AG04449 (cell line): ENCODE measurements at regions not wholly inside any gene's neighbourhood (a gene's known extent, or its start where the extent isn't known, plus 50 kb on each side); places are given as distances from the start of the nearest gene placed in this dataset.

Experiments
- CTCF ChIA-PET: fragments of 350-600 bp; formaldehyde crosslinking; extraction: SDS; loops from one replicate; lab custom pipeline; 2021; ENCODE audit warnings: antibody characterized with exemption; lab: Yijun Ruan, JAX
- POLR2A ChIA-PET: fragments of 400-600, 350-600 bp; formaldehyde crosslinking; extraction: SDS; loops from one replicate; lab custom pipeline; 2020; ENCODE audit warnings: antibody characterized with exemption, inconsistent platforms; lab: Yijun Ruan, JAX
- DNase-seq: peaks from one replicate; pipeline ENCODE4 v3.0.0-alpha.2; 2010; ENCODE audit warnings: low read depth, low spot score
- H3K4me3 ChIP-seq: 2 replicates; pipeline ENCODE4 v1.5.1; 2011; ENCODE audit warnings: low read depth, mild to moderate bottlenecking, control low read depth, low read length
- TF ChIP-seq, protein P1 (sequence below): IDR thresholded peaks from one replicate; pipeline ENCODE4 v1.5.1; 2011; ENCODE audit warnings: mild to moderate bottlenecking, moderate library complexity, low read length, control low read depth, inconsistent platforms; ENCODE audit not compliant: insufficient read depth; ENCODE audit errors: missing control alignments

DNA sequence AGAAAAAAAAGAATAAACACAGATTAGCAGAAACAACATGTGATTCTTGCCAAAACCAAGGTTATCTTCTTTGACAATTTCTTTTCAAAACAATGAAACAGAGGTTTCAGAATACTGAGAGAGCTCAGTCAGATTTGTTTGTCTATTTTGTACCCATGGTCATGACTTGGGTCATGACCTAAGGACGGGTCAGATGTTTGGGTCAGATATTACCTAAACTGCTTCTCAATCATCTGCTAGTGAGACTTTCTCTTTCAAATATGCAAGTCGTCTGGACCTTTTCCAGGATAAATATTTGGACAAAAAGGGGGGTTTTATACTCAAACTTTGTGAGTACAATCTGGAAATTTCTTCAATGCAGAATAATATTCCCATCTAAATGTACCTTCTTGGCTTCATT, 148.3 kb upstream of the USP38 start:
- CTCF ChIA-PET, result no interaction called here
- POLR2A ChIA-PET, result no interaction called here
- TF ChIP-seq, protein P1, sequence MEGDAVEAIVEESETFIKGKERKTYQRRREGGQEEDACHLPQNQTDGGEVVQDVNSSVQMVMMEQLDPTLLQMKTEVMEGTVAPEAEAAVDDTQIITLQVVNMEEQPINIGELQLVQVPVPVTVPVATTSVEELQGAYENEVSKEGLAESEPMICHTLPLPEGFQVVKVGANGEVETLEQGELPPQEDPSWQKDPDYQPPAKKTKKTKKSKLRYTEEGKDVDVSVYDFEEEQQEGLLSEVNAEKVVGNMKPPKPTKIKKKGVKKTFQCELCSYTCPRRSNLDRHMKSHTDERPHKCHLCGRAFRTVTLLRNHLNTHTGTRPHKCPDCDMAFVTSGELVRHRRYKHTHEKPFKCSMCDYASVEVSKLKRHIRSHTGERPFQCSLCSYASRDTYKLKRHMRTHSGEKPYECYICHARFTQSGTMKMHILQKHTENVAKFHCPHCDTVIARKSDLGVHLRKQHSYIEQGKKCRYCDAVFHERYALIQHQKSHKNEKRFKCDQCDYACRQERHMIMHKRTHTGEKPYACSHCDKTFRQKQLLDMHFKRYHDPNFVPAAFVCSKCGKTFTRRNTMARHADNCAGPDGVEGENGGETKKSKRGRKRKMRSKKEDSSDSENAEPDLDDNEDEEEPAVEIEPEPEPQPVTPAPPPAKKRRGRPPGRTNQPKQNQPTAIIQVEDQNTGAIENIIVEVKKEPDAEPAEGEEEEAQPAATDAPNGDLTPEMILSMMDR, result no peak
- DNase-seq, result no peak
- H3K4me3 ChIP-seq, result no peak overlapping the region

DNA sequence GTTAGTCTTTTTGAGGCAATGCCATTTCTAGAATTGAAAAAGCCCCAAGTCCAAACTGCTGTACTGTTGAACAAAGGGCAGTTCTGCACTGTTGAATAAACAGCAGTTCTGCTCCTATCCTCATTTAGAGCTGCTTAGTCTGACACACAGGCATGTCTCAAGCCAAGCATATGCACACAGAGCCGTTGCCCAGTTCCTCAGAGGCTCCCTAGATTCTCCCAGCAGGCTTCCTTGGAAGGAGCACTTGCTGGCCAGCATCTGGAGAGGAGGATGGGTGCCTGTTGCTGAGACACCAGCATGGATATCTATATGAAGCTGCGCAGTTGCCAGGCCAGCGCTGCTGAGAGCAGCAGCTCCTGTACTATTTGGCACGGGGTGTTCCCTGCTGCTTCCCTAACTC, 138.3 kb upstream of the USP38 start:
- DNase-seq, result no peak
- CTCF ChIA-PET, result no interaction called here
- no peak overlapping the region for H3K4me3 ChIP-seq
- POLR2A ChIA-PET, result no interaction called here
- TF ChIP-seq, protein P1, result no peak

DNA sequence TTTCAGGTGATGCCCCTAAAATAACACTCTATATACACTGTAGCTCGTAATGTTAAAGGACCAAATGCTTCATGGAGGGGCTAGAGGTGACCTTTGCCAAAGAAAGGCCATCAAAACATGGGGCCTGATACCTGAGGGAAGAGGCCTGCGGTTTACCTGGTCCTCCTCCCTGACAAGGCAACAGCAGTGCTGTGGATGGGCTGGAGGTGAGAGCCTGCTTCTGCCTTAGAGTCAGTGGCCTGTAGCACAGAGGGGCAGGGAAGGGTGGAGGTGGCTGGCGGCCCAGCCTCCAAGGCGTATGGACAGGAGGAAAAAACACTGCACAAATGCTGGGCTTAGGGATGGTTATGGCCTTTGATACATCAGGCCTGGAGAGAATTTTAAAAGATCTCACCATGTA, 137.8 kb upstream of the USP38 start:
- TF ChIP-seq, protein P1, result no peak
- H3K4me3 ChIP-seq, result no peak overlapping the region
- DNase-seq, result no peak
- ChIA-PET CTCF (no interaction called here), POLR2A (no interaction called here)

DNA sequence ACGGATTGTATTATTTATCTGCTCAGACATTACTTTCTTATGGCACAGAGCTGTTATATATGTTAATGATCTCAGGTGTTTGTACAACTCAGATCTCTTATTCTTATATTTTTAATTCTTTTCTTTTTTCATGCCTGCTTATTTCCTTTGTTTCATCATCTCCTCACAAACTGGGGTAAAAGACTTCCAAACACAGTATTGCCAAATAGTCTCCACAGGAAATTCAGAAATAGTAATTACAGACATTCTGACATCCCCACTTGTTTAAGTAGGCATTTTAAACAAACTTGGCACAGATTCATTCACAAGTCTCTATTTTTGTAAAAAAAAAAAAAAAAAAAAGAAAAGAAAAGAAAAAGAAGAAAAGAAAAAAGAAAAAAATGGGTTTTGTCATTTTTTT, 129.7 kb upstream of the USP38 start:
- TF ChIP-seq, protein P1, result no peak
- no peak for DNase-seq
- ChIA-PET CTCF (no interaction called here), POLR2A (no interaction called here)
- no peak overlapping the region for H3K4me3 ChIP-seq

DNA sequence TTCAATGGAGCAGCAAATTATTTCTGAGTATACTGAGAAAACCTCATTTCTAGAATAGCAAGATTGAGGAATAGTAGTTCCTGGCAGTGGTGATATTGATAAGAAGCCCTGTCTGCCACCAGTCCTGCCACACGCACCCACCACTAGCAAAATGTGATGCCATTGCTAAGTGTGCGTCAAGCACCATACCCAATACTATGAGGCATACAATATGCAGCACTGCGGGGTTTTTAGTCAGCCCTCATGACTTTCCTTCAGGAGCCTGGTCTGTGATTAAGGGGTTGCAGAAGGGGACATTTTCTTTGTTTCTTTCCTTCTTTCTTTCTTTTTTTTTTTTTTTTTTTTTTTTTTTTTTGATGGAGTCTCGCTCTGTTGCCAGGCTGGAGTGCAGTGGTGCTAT, 128.7 kb upstream of the USP38 start:
- TF ChIP-seq, protein P1, result no peak
- DNase-seq, result no peak
- ChIA-PET POLR2A (no interaction called here), CTCF (no interaction called here)
- no peak overlapping the region for H3K4me3 ChIP-seq

DNA sequence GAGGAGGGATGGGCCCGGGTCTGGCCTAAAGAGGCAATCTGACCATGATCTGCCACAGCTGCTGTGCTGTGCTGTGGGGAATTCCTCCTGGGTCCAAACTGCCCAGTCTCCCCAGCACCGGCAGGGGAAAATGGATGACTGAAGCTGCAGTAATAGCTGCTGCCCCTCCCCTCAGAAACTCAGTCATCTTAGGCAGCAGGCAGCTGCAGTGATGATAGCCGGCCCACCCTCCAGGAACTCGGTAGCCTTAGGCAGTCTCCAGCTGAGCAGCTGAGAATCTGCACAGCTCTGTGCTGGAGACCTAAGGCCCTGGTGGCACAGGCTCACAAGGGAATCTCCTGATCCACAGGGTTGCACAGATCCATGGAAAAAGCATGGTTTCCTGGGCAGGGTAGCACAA, 113.4 kb upstream of the USP38 start:
- CTCF ChIA-PET, result interaction anchor here (1.1 kb wide), 1 partner anchor 51 kb away, joined by 3 read pairs; no protein-coding TSS in a partner anchor
- no peak overlapping the region for H3K4me3 ChIP-seq
- DNase-seq, result no peak
- POLR2A ChIA-PET, result no interaction called here
- TF ChIP-seq, protein P1, result no peak
